ENCODE measurements at regions not wholly inside any gene's neighbourhood (a gene's known extent, or its start where the extent isn't known, plus 50 kb on each side); places are given as distances from the start of the nearest gene placed in this dataset.

DNA sequence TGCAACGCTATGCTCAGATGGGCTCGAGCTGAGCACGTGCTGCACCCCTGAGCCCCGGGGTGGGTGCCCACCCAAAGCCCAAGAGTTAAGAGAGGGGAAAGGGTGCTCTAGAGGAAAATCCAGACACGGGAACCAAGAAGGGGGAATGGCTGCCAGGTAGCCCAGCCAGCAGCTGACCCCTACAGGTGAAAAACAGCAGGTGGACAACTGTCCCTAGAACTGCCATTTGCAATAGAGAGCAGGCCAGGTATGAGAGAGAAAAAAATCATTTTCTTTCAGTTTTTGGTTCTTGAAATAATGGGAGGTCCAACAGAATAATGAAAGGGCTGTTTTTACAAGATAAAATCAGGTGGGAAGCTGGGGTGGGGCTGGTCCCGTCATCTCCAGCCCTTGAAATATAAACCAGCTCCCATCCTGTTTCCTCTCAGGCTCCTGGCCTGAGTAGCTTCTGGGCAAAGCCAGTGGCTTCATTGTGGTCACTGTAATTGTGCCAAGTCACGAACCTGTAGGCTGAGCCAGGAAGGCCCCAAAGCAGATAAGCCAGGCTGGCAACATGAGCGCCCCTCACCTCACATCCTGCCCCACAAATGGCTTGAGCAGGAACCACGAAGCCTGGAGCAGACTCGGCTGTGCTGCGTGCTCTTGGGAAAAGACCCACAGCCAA lies 257.8 kb downstream of the SNX10 start:
- DNase-seq (ENCODE audit: extremely low read depth, low read depth): peak; percentile 5
- TF ChIP-seq, protein P1, sequence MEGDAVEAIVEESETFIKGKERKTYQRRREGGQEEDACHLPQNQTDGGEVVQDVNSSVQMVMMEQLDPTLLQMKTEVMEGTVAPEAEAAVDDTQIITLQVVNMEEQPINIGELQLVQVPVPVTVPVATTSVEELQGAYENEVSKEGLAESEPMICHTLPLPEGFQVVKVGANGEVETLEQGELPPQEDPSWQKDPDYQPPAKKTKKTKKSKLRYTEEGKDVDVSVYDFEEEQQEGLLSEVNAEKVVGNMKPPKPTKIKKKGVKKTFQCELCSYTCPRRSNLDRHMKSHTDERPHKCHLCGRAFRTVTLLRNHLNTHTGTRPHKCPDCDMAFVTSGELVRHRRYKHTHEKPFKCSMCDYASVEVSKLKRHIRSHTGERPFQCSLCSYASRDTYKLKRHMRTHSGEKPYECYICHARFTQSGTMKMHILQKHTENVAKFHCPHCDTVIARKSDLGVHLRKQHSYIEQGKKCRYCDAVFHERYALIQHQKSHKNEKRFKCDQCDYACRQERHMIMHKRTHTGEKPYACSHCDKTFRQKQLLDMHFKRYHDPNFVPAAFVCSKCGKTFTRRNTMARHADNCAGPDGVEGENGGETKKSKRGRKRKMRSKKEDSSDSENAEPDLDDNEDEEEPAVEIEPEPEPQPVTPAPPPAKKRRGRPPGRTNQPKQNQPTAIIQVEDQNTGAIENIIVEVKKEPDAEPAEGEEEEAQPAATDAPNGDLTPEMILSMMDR (IDR thresholded peaks at IDR 0.05; ENCODE audit: low read depth, low read length, missing control alignments): no peak
- no peak overlapping the region for H3K4me3 ChIP-seq (replicated peaks; ENCODE audit: low read depth, low read length)

DNA sequence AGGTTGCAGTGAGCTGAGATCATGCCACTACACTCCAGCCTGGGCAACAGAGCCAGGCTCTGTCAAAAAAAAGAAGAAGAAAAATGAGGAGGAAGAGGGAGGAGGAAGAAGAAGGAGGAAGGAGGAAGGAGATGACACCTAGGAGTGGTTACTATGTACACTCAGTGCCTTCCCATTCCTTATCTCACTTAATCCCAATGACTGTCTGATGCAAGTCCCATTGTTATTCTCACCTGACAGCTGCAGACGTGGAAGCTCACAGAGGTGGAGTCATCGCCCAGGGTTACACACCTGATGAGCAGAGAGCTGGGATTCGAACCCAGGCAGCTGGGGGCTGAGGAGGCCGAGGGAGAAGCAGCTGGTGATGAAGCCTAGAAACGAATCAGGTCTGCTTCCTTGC lies 258.8 kb downstream of the SNX10 start:
- no peak for DNase-seq (ENCODE audit: extremely low read depth, low read depth)
- TF ChIP-seq, protein P1 (IDR thresholded peaks at IDR 0.05; ENCODE audit: low read depth, low read length, missing control alignments): no peak
- no peak overlapping the region for H3K4me3 ChIP-seq (replicated peaks; ENCODE audit: low read depth, low read length)

DNA sequence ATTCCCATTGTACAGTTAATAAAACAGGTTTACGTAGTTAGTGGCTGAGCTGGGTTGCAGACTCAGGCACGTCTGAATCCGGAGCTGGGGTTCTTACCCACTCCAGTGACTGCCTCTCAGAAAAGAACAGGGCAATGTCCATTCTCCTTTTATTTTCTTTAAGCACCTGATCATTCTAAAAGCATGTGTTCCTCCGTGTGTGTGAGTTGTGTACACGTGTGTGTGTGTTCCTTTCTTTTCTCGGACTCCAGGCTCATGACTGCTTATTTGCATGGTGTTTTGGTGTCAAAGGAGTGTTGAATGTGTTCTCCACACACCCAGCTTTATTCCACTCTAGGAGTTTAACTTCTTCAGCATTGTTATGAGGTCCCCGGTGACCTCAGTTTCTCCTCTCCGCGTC lies 260.1 kb downstream of the SNX10 start:
- TF ChIP-seq, protein P1 (IDR thresholded peaks at IDR 0.05; ENCODE audit: low read depth, low read length, missing control alignments): no peak
- H3K4me3 ChIP-seq (replicated peaks; ENCODE audit: low read depth, low read length): no peak overlapping the region
- DNase-seq (ENCODE audit: extremely low read depth, low read depth): no peak

DNA sequence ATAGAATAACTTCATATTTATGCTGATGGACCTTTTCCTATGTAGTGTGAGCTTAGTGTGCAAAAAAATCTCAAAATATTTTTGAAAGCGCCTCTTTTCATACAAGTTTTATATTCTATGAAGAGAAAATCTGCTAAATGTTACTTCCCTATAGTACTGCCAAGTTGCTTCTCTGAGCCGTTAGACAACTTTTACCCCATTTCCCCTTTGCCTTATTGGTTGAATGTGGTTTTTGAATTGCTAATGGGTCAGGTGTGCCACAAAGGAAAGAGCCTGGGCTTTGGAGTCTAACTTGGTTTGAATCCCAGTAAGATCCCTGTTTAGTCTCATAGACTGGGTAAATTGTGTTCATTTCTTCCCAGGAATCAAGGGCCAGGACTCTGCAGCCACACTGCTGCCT lies 261.5 kb downstream of the SNX10 start:
- TF ChIP-seq, protein P1 (IDR thresholded peaks at IDR 0.05; ENCODE audit: low read depth, low read length, missing control alignments): no peak
- DNase-seq (ENCODE audit: extremely low read depth, low read depth): no peak
- no peak overlapping the region for H3K4me3 ChIP-seq (replicated peaks; ENCODE audit: low read depth, low read length)

DNA sequence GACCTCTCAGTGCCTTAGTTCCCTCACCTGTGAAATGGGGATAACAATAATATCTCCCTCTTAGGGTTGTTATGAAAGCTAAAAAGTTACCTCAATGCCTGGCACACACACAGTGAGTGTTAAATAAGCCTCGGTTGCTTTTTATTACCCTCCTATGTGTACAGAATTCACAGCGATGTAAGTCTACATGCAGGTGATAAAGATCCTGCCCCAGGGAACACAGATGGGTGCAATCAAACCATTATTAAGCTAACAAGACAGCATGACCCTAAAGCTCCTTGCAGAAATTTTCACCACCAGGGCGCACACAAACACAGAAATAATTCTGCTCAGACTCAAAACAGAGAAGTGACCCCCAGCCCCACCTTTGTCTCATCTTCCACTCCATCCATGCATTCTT lies 261.9 kb downstream of the SNX10 start:
- no peak for DNase-seq (ENCODE audit: extremely low read depth, low read depth)
- TF ChIP-seq, protein P1 (IDR thresholded peaks at IDR 0.05; ENCODE audit: low read depth, low read length, missing control alignments): no peak
- no peak overlapping the region for H3K4me3 ChIP-seq (replicated peaks; ENCODE audit: low read depth, low read length)

DNA sequence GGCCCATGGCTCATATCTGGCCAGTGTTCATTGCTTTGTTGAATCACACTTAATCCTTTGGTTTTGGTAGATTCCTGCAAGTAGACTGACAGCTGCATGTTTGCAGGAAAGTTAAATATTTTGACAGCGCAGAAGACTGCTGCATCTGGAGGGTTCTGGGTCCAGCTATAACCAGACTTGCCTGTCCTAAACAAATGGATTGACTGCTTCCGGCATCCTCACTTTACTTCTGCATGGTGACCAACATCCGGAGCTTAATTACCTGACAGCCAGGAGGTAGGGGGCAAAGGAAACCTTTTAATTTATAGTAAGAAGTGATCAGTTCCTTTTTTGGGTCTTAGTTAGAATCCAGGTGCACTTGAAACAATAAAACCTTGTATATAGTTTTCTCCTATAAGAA lies 263.3 kb downstream of the SNX10 start:
- DNase-seq (ENCODE audit: extremely low read depth, low read depth): no peak
- H3K4me3 ChIP-seq (replicated peaks; ENCODE audit: low read depth, low read length): no peak overlapping the region
- TF ChIP-seq, protein P1 (IDR thresholded peaks at IDR 0.05; ENCODE audit: low read depth, low read length, missing control alignments): no peak
